GM18858 (cell line): ENCODE measurements at regions not wholly inside any gene's neighbourhood (a gene's known extent, or its start where the extent isn't known, plus 50 kb on each side); places are given as distances from the start of the nearest gene placed in this dataset.
"Not testable (repeated sequence)": the region's sequence is repeated elsewhere in the genome, so short reads cannot be mapped to it uniquely, and the experiment has no call there.

Experiments
- ATAC-seq: cut with Tn5 transposase; IDR thresholded peaks from one replicate; pipeline ENCODE4 v1.9.1; 2021; ENCODE audit not compliant: unreplicated experiment

- no peak for ATAC-seq
These were observed 407.0 kb downstream of the KLHL4 start for GRCh38 chrX:87924619-87925018.

DNA sequence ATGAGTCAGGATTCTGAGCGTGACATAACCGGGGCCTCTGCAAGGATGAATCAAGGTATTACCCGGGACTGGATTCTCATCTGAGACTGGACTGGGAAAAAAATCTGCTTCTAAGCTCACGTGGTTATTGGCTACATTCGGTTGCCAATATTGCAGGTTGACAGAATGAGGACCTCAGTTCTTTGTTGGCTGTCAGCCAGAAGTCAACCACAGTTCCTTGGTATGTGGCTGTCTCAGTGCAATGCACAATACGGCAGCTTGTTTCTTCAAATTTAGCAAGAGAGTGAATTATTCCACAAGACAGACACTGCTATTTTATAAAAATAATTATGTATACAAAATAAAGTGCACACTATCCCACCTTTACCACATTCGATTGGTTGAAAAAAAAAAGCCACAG is 424.2 kb downstream of the KLHL4 start:
- no peak for ATAC-seq

- ATAC-seq, result no peak
These were observed 443.9 kb downstream of the KLHL4 start for GRCh38 chrX:87961471-87961870.

DNA sequence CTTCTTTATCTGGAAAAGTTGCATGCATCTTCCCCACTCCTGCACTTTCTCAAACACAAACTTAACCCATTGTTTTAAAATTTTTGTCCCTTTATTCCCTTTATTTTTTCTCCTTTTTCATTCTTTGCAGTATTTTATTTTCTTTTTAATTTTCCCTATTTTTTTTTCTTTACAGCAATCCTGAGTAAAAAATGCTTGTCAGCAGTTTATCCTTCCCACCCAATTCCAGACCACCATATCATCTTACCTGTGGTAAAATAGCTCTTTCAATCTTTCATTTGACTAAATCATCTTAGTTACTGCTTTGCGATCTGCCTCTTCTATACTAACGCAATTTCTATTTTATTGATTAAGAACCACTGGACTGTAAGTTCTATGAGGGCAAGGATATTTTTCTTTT is 450.5 kb downstream of the KLHL4 start:
- no peak for ATAC-seq

DNA sequence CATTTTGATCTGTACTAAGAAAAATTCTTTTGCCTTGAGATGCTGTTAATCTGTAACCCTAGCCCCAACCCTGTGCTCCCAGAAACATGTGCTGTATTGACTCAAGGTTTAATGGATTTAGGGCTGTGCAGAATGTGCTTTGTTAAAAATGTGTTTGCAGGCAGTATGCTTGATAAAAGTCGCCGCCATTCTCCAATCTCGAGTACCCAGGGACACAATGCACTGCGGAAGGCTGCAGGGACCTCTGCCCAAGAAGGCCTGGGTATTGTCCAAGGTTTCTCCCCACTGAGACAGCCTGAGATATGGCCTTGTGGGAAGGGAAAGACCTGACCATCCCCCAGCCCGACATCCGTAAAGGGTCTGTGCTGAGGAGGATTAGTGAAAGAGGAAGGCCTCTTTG is 454.5 kb downstream of the KLHL4 start:
- not testable (repeated sequence) for ATAC-seq

DNA sequence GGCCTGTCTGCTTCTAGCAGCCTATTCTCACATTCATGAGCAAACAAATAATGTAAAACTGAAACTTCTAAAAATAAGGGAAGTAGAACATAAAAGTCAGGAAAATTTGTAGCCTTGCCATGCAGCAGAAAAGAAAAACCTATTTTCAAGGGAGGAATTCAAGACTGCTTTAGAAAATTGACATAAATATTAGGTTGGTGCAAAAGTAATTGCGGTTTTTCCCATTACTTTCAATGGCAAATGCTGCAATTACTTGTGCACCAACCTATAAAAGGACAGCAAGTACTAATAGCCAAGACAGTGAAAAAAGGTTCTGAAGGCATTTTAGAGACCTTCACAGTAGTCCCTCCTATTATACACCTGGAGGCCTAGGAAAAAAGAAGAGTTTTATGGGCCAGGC is 457.8 kb downstream of the KLHL4 start:
- no peak for ATAC-seq

DNA sequence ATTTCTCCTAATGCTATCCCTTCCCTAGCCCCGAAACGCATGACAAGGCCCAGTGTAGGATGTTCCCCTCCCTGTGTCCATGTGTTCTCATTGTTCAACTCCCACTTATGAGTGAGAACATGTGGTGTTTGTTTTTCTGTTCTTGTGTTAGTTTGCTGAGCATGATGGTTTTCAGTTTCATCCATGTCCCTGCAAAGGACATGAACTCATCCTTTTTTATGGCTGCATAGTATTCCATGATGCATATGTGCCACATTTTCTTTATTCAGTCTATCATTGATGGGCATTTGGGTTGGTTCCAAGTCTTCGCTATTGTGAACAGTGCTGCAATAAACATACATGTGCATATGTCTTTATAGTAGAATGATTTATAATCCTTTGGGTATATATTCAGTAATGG is 490.3 kb downstream of the KLHL4 start:
- ATAC-seq, result not testable (repeated sequence)

DNA sequence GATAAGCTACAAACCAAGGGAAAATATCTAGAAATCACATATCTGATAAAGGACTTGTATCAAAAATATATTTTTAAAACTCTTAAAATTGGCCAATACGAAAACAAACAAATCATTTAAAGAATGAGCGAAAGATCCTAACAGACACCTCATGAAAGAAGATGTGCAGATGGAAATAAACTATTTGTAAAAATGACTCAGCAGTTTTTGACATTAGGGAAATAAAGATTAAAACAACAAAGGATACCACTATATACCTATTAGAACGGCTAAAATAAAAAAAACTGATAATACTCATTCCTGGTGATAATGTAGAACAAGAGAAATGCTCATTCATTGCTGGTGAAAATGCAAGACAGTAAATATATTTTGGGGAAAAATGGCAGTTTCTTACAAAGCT is 506.4 kb downstream of the KLHL4 start:
- ATAC-seq, result no peak

DNA sequence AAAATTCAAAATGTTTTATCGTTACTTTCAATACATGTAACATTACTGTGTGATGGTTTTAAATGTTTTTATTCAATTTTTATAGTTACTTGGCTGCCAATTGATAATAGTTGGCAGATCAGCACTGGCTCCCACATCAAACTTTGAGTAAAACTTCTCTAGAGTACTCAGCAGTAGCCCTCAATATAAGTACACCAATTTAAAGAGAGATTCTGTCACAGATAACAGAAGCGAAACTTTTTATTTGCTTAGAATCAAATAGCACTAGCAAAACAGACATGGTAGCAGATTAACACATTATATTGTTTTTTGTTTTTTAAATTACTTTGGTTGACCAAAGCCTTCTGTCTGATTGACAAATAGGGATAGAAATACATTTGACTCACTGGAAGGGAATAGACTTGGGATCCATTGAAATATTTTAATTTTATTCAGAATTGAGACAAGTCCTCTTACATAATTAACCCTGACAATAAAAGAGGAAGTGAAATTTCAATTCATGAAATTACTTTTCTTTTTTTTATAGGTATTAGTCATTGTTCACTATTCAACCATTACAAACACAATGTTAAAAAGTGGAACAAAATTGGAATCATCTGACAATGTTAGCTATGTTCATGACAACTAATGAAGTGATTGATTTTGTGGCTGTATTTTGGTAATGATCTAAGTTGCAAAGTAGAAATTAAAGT is 554.9 kb downstream of the KLHL4 start:
- ATAC-seq, result no peak

GRCh38 chrX:88101968-88102367 is 584.4 kb downstream of the KLHL4 start:
- ATAC-seq, result no peak

- ATAC-seq, result no peak
These were observed 611.3 kb upstream of the CPXCR1 start for GRCh38 chrX:88135735-88136134.

DNA sequence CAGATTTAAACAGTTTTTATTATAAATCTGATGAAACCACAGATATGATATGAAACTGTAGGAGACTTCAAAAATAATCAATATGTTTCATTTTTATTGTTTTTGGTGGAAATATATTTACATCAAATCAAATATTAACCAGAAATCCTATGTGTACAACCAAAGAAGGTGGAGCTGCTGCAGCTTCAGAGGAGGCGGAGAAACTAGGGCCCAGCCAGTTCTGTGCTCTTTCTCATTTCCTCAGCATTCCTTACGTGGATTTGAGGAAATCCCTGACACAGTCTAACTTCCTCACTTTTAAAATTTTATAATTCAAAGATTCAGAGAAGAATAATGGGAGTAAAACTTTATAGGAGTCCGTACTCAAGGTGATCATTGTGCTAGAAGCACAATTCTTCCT is 610.7 kb upstream of the CPXCR1 start:
- ATAC-seq, result no peak

DNA sequence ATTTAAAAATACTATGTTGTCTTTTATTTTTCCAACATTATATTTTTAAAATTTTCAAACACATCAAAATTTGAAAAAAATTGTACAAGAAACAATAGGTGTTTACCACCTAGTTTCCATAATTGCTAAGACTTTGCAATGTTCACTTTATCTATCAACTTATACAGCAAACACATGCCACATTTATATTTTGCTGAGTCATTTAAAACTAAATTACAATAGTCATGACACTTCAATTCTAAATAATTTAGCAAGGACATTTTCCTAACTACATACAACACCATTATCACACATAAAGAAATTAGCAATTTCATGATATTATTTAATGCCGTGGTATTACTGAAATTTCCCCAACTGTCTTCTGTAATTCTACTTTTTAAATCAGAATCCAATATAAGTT is 600.4 kb upstream of the CPXCR1 start:
- ATAC-seq, result no peak

DNA sequence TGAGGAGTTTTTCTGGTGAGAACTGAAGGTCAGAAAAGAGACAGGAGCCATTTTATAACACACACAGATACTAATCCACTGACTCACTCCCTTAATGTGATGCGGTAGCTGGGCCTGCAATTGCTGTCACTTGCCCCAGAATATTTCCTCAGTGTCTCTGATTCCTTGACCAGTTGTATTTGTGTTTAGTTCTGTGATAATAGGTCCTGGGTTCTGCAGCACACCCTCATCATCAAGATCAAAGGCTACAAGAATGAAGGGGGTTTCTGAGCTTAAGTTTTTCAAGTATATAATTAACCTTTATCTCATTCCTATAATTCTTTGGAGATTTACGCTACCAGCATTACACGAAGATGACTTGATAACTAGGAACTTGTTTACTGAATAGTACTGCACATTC is 576.5 kb upstream of the CPXCR1 start:
- ATAC-seq, result no peak

DNA sequence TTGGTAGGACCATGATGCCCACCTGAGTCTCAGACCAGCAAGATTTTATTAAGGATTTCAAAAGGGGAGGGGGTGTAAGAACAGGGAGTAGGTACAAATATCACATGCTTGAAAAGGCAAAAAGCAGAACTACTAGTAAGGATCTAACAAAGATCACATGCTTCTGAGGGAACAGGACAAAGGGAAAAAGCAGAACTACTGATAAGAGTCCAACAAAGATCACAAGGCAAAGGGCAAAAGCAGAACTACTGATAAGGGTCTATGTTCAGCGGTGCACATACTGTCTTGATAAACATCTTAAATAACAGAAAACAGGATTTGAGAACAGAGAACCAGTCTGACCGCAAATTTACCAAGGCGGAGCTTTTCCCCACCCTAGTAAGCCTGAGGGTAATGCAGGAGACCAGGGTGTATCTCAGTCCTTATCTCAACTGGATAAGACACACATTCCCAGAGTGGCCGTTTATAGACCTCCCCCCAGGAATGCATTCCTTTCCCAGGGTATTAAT is 573.0 kb upstream of the CPXCR1 start:
- ATAC-seq, result not testable (repeated sequence)

GRCh38 chrX:88202149-88202548 is 544.9 kb upstream of the CPXCR1 start:
- ATAC-seq, result no peak

DNA sequence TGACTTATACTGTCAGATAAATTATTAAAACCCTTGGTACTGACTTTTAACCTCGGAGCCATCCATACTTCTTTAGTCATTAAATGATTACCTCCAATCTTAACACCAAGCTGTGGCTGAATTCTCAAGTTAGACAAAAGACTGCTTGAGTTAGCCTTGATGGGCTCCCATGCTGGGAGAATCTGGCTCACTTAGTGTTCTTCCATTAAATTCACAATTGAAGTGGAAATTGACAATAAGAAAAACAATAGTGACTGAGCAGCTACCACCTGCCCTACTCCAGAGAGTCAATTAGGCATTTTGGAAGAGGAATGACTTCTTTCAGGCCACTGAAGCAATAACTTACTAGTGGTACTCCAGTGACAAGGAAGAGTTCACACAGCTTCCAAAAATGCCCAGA is 503.0 kb upstream of the CPXCR1 start:
- ATAC-seq, result no peak

DNA sequence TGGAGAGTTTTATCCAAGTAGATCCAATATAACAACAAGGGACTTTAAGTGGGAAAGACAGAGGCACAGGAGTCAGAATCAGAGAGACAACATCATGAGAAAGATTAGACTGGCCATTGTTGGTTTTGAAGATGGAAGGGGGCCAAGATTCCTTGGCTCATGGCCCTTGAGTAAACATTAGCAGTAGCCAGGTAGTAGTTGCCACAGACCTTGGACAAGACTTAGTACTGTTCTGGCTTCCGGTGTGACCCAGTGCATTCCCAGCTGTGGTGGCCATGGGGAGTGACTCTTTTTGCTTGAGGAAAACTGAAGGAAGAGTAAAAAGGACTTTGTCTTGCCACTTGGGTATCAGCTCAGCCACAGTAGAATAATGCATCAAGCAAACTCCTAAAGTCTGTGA is 462.2 kb upstream of the CPXCR1 start:
- no peak for ATAC-seq

DNA sequence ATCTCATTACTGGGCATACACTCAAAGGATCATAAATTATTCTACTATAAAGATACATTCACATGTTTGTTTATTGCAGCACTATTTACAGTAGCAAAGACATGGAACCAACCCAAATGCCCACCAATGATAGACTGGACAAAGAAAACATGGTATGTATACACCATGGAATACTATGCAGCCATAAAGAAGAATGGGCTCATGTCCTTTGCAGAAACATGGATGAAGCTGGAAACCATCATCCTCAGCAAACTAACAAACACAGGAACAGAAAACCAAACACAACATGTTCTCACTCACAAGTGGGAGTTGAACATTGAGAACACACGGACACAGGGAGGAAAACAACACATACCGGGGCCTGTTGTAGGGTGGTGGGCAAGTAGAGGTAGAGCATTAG is 433.1 kb upstream of the CPXCR1 start:
- ATAC-seq, result not testable (repeated sequence)

DNA sequence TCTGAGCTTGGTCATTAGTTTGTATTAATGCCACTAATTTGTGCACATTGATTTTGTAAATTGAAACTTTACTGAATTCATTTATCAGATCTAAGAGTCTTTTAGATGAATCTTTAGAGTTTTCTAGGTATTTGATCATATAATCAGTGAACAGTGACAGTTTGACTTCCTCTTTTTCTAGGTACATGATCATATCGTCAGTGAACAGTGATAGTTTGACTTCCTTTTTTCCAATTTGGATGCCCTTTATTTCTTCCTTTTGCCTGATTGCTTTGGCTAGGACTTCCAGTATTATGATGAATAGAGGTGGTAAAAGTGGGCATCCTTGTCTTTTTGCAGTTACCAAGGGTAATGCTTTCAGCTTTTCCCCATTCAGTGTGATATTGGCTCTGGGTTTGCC is 421.4 kb upstream of the CPXCR1 start:
- ATAC-seq, result no peak

DNA sequence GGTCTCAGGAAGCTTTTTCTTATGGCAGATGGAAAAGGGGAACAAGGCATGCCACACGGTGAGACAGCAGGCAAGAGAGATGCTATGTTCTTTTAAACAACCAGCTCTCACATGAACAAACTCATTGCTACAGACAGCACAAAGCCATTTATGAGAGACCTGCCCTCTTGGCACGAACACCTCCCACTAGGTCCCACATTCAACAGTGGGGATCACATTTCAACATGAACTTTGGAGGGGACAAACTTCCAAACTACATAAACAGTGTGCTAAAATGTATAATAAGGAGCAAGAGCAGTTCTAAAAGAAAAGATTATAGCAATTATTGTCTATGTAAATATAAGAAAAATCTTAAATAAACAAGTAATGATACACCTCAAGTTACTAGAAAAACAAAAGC is 391.8 kb upstream of the CPXCR1 start:
- no peak for ATAC-seq

DNA sequence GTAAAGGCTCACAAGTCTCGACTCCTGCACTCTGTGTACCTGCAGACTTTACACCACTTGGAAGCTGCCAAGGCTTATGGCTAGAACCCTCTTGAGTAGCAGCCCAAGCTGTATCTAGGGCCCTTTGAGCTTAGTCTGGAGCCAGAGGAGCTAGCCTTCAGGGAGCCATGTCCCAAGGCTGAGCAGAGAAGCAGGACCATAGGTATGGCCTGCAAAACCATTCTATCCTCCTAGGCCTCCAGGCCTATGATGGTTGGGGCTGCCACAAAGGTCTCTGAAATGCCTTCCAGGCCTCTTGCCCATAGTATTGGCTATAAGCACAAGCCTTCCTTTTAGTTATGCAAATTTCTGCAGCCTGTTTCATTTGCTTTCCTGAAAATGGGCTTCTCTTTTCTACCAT is 380.7 kb upstream of the CPXCR1 start:
- ATAC-seq, result no peak

DNA sequence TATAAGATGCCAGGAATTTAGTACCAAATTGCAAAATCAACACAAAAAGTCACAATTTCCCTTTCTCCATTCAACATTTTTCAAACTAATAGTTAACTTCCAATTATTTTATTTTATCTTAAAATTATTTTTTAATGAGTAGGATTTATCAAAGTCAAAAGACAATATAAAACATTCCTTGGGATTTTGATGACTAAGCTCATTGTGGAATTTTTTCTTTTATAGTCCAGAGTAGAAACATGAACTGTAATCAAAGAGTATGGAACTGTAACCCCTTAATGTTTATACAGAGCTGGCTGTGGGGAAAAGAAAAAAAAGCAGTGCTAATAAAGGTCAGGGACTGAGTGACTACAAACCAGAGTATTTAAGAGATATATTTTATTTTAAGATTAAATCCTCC is 368.6 kb upstream of the CPXCR1 start:
- ATAC-seq, result no peak
